ENCODE measurements at regions not wholly inside any gene's neighbourhood (a gene's known extent, or its start where the extent isn't known, plus 50 kb on each side); places are given as distances from the start of the nearest gene placed in this dataset.
"Not testable (repeated sequence)": the region's sequence is repeated elsewhere in the genome, so short reads cannot be mapped to it uniquely, and the experiment has no call there.

DNA sequence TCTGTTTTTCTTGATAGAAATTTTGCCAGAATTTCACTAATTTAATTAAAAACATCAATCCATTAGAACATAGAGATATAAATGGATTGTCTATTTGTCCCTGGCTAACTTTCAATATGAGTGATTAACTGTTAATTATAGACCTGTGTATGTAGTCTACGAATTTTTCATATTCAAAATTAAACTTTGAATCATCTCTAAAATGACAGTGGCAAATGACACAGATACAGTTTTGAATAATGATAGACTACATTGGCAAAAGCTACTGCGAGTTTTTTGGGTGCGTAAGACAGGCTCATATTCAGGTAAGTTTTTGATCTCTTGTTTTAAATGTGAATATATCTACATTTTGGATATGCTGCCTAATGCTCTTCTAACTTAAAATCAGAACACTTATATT is 86.0 kb upstream of the TBC1D5 start:
- Histone ChIP-seq H3K27ac (ENCODE audit: low read depth in 2 of 2, low read length in 1 of 2) (no peak overlapping the region), H3K27me3 (ENCODE audit: control insufficient read depth in 1 of 2, insufficient read depth in 2 of 2, low read length in 2 of 2) (no peaks in the 10 kb centered on the region), H3K36me3 (ENCODE audit: control insufficient read depth in 2 of 2, insufficient read depth in 2 of 2, low read length in 1 of 2) (no peaks in the 10 kb centered on the region), H3K9me3 (ENCODE audit: control insufficient read depth in 2 of 2, insufficient read depth in 1 of 2, low read depth in 1 of 2, low read length in 1 of 2) (no peaks in the 10 kb centered on the region), H3K4me3 (ENCODE audit: low read depth in 1 of 2, low read length in 2 of 2) (no peak overlapping the region), H3K4me1 (ENCODE audit: control insufficient read depth in 2 of 2, insufficient read depth in 2 of 2, low read length in 1 of 2) (no peaks in the 10 kb centered on the region)
- WGBS, 2 donors: 73 to 85% methylated on average over 3 of the region's 3 CpGs

DNA sequence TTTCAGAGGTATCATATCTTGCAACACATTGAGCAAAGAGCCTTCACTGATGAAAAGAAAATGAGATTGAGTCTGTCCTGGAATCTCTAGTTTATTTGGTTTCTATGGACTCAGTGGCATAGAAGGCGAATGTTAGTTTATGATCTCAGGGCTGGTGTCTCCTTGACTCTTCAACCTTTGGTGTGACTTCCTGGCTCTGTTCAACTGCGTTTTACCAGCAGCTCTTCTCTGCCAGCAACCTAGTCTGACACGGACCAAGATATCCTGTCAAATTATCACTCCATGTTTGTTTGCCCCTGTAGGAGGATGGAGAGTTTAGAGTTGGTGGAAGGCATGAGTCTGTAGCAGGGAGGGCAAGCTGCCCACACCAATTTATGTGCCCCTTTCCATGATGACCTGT is 82.9 kb upstream of the TBC1D5 start:
- Histone ChIP-seq H3K4me3 (ENCODE audit: low read depth in 1 of 2, low read length in 2 of 2) (no peak overlapping the region), H3K9me3 (ENCODE audit: control insufficient read depth in 2 of 2, insufficient read depth in 1 of 2, low read depth in 1 of 2, low read length in 1 of 2) (no peaks in the 10 kb centered on the region), H3K27me3 (ENCODE audit: control insufficient read depth in 1 of 2, insufficient read depth in 2 of 2, low read length in 2 of 2) (no peaks in the 10 kb centered on the region), H3K27ac (ENCODE audit: low read depth in 2 of 2, low read length in 1 of 2) (no peak overlapping the region), H3K4me1 (ENCODE audit: control insufficient read depth in 2 of 2, insufficient read depth in 2 of 2, low read length in 1 of 2) (no peaks in the 10 kb centered on the region), H3K36me3 (ENCODE audit: control insufficient read depth in 2 of 2, insufficient read depth in 2 of 2, low read length in 1 of 2) (no peaks in the 10 kb centered on the region)
- 76 to 85% methylated on average over 3 of the region's 3 CpGs for WGBS, 2 donors

DNA sequence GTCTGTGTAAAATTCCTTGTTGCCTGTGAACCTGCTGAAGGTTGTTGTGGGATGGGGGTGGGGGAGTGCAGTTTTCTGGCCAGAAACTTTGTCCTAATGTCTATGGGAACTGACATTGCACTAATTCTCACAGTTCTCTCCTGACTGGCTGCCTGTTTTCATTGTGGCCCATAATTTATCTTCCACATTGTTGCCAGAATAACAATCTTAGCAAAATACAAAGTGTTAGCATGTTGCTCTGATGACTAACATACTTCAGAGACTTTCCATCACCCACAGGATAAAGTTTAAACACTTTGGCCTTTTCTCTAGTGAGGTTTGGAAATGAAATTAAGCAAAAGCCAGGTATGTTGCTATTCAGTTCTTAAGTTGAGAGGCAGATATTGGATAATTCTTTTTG is 81.4 kb upstream of the TBC1D5 start:
- no peak overlapping the region for H3K4me3 ChIP-seq (ENCODE audit: low read depth in 1 of 2, low read length in 2 of 2)
- no peak overlapping the region for H3K27ac ChIP-seq (ENCODE audit: low read depth in 2 of 2, low read length in 1 of 2)
- H3K9me3 ChIP-seq (ENCODE audit: control insufficient read depth in 2 of 2, insufficient read depth in 1 of 2, low read depth in 1 of 2, low read length in 1 of 2): no peaks in the 10 kb centered on the region
- no peaks in the 10 kb centered on the region for H3K27me3 ChIP-seq (ENCODE audit: control insufficient read depth in 1 of 2, insufficient read depth in 2 of 2, low read length in 2 of 2)
- H3K4me1 ChIP-seq (ENCODE audit: control insufficient read depth in 2 of 2, insufficient read depth in 2 of 2, low read length in 1 of 2): no peaks in the 10 kb centered on the region
- no peaks in the 10 kb centered on the region for H3K36me3 ChIP-seq (ENCODE audit: control insufficient read depth in 2 of 2, insufficient read depth in 2 of 2, low read length in 1 of 2)

DNA sequence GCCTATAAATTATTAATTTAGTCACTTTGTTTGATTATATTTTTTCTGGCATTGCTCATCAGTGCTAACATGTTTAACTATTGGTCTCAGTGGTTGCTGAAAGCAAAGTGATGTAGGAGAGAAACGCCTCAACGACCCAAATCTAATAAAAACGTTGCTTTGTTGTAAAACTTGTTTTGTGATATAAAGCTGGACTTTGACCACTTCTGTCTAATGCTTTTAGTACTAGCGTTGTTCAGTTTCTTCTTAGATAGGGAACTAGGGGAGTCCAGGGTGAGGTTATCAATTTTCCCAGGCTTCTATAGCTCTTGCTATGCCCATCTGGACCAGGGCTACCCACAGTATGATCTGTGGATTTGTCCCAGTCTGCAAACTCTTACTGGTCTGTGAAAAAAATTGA is 80.6 kb upstream of the TBC1D5 start:
- Histone ChIP-seq H3K9me3 (ENCODE audit: control insufficient read depth in 2 of 2, insufficient read depth in 1 of 2, low read depth in 1 of 2, low read length in 1 of 2) (peaks cover 0 to 3% of the 10 kb centered on the region in 2 donors), H3K36me3 (ENCODE audit: control insufficient read depth in 2 of 2, insufficient read depth in 2 of 2, low read length in 1 of 2) (no peaks in the 10 kb centered on the region), H3K4me1 (ENCODE audit: control insufficient read depth in 2 of 2, insufficient read depth in 2 of 2, low read length in 1 of 2) (no peaks in the 10 kb centered on the region), H3K27me3 (ENCODE audit: control insufficient read depth in 1 of 2, insufficient read depth in 2 of 2, low read length in 2 of 2) (no peaks in the 10 kb centered on the region), H3K4me3 (ENCODE audit: low read depth in 1 of 2, low read length in 2 of 2) (no peak overlapping the region), H3K27ac (ENCODE audit: low read depth in 2 of 2, low read length in 1 of 2) (no peak overlapping the region)
- 49 to 57% methylated on average over 4 of the region's 4 CpGs for WGBS, 2 donors

DNA sequence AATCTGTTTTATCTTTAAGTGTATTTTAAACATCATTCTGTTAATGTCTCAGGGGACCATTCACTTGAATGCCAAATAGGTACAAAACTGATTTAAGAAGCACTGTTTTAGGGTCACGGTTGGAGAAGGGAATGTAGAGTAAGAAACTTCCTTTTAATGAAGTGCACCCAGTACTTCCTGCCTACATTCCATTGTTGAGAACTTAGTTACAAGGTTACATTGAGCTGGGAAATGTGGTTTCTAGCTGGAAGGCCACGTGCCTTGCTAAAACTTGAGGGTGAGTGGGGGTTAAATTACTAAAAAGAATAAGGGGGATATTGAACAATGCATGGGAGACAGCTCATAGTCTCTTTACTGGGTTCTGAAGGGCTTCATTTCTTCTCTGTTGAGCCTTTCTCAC is 78.3 kb upstream of the TBC1D5 start:
- H3K27ac ChIP-seq (ENCODE audit: low read depth in 2 of 2, low read length in 1 of 2): no peak overlapping the region
- peaks cover 0 to 3% of the 10 kb centered on the region in 2 donors for H3K9me3 ChIP-seq (ENCODE audit: control insufficient read depth in 2 of 2, insufficient read depth in 1 of 2, low read depth in 1 of 2, low read length in 1 of 2)
- no peaks in the 10 kb centered on the region for H3K27me3 ChIP-seq (ENCODE audit: control insufficient read depth in 1 of 2, insufficient read depth in 2 of 2, low read length in 2 of 2)
- no peaks in the 10 kb centered on the region for H3K4me1 ChIP-seq (ENCODE audit: control insufficient read depth in 2 of 2, insufficient read depth in 2 of 2, low read length in 1 of 2)
- 57 to 58% methylated on average over 2 of the region's 2 CpGs for WGBS, 2 donors
- no peaks in the 10 kb centered on the region for H3K36me3 ChIP-seq (ENCODE audit: control insufficient read depth in 2 of 2, insufficient read depth in 2 of 2, low read length in 1 of 2)
- no peak overlapping the region for H3K4me3 ChIP-seq (ENCODE audit: low read depth in 1 of 2, low read length in 2 of 2)

DNA sequence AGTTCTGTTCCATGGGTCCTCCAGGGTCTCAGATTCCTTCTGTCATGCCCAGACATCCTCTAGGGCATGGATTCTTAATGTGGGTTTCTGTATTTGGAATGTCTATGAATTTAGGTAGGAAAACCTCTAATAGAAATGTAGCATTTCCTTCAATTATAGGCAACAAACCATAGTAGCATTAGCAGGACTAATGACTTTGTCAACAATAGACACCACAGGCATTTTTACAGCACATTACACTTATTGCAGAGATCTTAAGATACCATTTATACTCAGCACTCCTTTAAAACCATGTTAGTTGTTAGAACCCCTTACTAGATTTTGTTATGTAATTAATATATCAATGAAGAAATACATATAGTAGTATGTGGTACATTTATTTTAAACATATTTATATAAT is 77.8 kb upstream of the TBC1D5 start:
- no peaks in the 10 kb centered on the region for H3K36me3 ChIP-seq (ENCODE audit: control insufficient read depth in 2 of 2, insufficient read depth in 2 of 2, low read length in 1 of 2)
- peaks cover 0 to 3% of the 10 kb centered on the region in 2 donors for H3K9me3 ChIP-seq (ENCODE audit: control insufficient read depth in 2 of 2, insufficient read depth in 1 of 2, low read depth in 1 of 2, low read length in 1 of 2)
- no peaks in the 10 kb centered on the region for H3K4me1 ChIP-seq (ENCODE audit: control insufficient read depth in 2 of 2, insufficient read depth in 2 of 2, low read length in 1 of 2)
- no peaks in the 10 kb centered on the region for H3K27me3 ChIP-seq (ENCODE audit: control insufficient read depth in 1 of 2, insufficient read depth in 2 of 2, low read length in 2 of 2)
- H3K27ac ChIP-seq (ENCODE audit: low read depth in 2 of 2, low read length in 1 of 2): no peak overlapping the region
- H3K4me3 ChIP-seq (ENCODE audit: low read depth in 1 of 2, low read length in 2 of 2): no peak overlapping the region

DNA sequence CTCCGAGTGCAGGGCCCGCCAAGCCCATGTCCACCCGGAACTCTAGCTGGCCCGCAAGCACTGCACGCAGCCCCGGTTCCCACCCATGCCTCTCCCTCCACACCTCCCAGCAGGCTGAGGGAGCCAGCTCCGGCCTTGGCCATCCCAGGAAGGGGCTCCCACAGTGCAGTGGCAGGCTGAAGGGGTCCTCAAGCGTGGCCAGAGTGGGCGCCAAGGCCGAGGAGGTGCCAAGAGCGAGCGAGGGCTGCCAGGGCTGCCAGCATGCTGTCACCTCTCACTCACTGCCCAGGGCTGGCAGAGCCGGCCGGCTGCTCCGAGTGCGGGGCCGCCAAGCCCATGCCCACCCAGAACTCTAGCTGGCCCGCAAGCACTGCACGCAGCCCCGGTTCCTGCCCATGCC is 75.5 kb upstream of the TBC1D5 start:
- not testable (repeated sequence) for H3K9me3 ChIP-seq (ENCODE audit: control insufficient read depth in 2 of 2, insufficient read depth in 1 of 2, low read depth in 1 of 2, low read length in 1 of 2); H3K4me1 ChIP-seq (ENCODE audit: control insufficient read depth in 2 of 2, insufficient read depth in 2 of 2, low read length in 1 of 2); H3K4me3 ChIP-seq (ENCODE audit: low read depth in 1 of 2, low read length in 2 of 2); H3K27ac ChIP-seq (ENCODE audit: low read depth in 2 of 2, low read length in 1 of 2); H3K27me3 ChIP-seq (ENCODE audit: control insufficient read depth in 1 of 2, insufficient read depth in 2 of 2, low read length in 2 of 2); H3K36me3 ChIP-seq (ENCODE audit: control insufficient read depth in 2 of 2, insufficient read depth in 2 of 2, low read length in 1 of 2)
- WGBS, 2 donors: 95% methylated on average over 11 to 20 of the region's 20 CpGs

DNA sequence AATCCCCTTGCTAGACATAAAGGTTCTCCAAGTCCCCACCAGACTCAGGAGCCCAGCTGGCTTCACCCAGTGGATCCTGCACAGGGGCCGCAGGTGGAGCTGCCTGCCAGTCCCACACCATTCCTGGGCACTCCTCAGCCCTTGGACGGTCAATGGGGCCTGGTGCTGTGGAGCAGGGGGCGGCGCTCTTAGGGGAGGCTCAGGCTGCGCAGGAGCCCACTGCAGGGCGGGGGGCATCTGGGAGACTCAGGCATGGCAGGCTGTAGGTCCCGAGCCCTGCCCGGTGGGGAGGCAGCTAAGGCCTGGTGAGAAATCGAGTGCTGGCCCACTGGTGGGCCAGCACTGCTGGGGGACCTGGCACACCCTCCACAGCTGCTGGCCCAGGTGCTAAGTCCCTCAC is 75.1 kb upstream of the TBC1D5 start:
- no peak overlapping the region for H3K27ac ChIP-seq (ENCODE audit: low read depth in 2 of 2, low read length in 1 of 2)
- H3K9me3 ChIP-seq (ENCODE audit: control insufficient read depth in 2 of 2, insufficient read depth in 1 of 2, low read depth in 1 of 2, low read length in 1 of 2): peaks cover 0 to 3% of the 10 kb centered on the region in 2 donors
- no peaks in the 10 kb centered on the region for H3K36me3 ChIP-seq (ENCODE audit: control insufficient read depth in 2 of 2, insufficient read depth in 2 of 2, low read length in 1 of 2)
- H3K4me1 ChIP-seq (ENCODE audit: control insufficient read depth in 2 of 2, insufficient read depth in 2 of 2, low read length in 1 of 2): no peaks in the 10 kb centered on the region
- no peaks in the 10 kb centered on the region for H3K27me3 ChIP-seq (ENCODE audit: control insufficient read depth in 1 of 2, insufficient read depth in 2 of 2, low read length in 2 of 2)
- H3K4me3 ChIP-seq (ENCODE audit: low read depth in 1 of 2, low read length in 2 of 2): no peak overlapping the region
- WGBS, 2 donors: 94 to 96% methylated on average over 7 to 9 of the region's 9 CpGs

DNA sequence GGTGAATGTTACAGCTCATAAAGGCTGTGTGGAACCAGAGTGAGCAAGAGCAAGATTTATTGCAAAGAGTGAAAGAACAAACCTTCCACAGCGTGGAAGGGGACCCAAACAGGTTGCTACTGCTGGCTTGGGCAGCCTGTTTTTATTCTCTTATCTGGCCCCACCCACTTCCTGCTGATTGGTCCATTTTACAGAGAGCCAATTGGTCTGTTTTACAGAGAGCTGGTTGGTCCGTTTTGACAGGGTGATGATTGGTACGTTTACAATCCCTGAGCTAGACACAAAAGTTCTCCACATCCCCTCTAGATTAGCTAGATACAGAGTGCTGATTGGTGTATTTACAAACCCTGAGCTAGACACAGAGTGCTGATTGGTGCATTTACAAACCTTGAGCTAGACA is 74.4 kb upstream of the TBC1D5 start:
- H3K36me3 ChIP-seq (ENCODE audit: control insufficient read depth in 2 of 2, insufficient read depth in 2 of 2, low read length in 1 of 2); H3K4me3 ChIP-seq (ENCODE audit: low read depth in 1 of 2, low read length in 2 of 2); H3K27ac ChIP-seq (ENCODE audit: low read depth in 2 of 2, low read length in 1 of 2); H3K4me1 ChIP-seq (ENCODE audit: control insufficient read depth in 2 of 2, insufficient read depth in 2 of 2, low read length in 1 of 2); H3K27me3 ChIP-seq (ENCODE audit: control insufficient read depth in 1 of 2, insufficient read depth in 2 of 2, low read length in 2 of 2); H3K9me3 ChIP-seq (ENCODE audit: control insufficient read depth in 2 of 2, insufficient read depth in 1 of 2, low read depth in 1 of 2, low read length in 1 of 2): not testable (repeated sequence)
- 93 to 94% methylated on average over 3 of the region's 3 CpGs for WGBS, 2 donors

DNA sequence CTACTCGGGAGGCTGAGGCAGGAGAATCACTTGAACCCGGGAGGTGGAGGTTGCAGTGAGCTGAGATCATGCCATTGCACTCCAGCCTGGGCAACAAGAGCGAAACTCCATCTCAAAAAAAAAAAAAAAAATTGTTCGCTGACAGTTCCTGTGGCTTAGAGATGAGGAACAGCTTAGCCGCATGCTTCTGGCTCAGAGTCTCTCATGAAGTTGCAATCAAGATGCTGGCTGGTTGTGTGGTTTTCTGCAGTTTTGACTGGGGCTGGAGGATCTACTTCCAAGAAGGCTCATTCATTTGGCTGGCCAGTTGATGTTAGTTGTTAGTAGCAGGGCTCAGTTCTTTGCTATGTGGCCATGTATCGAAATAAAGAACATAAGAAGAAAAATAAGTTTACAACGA is 69.9 kb upstream of the TBC1D5 start:
- H3K4me1 ChIP-seq (ENCODE audit: control insufficient read depth in 2 of 2, insufficient read depth in 2 of 2, low read length in 1 of 2); H3K9me3 ChIP-seq (ENCODE audit: control insufficient read depth in 2 of 2, insufficient read depth in 1 of 2, low read depth in 1 of 2, low read length in 1 of 2): not testable (repeated sequence)

More for the DNA sequence above, 69.9 kb upstream of the TBC1D5 start:
- not testable (repeated sequence) for H3K36me3 ChIP-seq (ENCODE audit: control insufficient read depth in 2 of 2, insufficient read depth in 2 of 2, low read length in 1 of 2); H3K4me3 ChIP-seq (ENCODE audit: low read depth in 1 of 2, low read length in 2 of 2); H3K27me3 ChIP-seq (ENCODE audit: control insufficient read depth in 1 of 2, insufficient read depth in 2 of 2, low read length in 2 of 2); H3K27ac ChIP-seq (ENCODE audit: low read depth in 2 of 2, low read length in 1 of 2)
- 87 to 95% methylated on average over 7 of the region's 7 CpGs for WGBS, 2 donors

All from esophagus (tissue), 2 donors.